ENCODE measurements at regions not wholly inside any gene's neighbourhood (a gene's known extent, or its start where the extent isn't known, plus 50 kb on each side); places are given as distances from the start of the nearest gene placed in this dataset.

GRCh38 chr3:157844216-157844615 lies 262.0 kb downstream of the SHOX2 start:
- TF ChIP-seq ZNF274 (IDR thresholded peaks at IDR 0.05; ENCODE audit: low read depth, low read length) (no peak), YY1 (IDR thresholded peaks at IDR 0.05; ENCODE audit: insufficient read depth, insufficient read length) (no peak), SUZ12 (IDR thresholded peaks at IDR 0.05; ENCODE audit: extremely low read depth, insufficient read depth, insufficient read length) (no peak)

Data from NT2/D1 (cell line).